Muscle of back (tissue), 3 donors: ENCODE measurements at regions not wholly inside any gene's neighbourhood (a gene's known extent, or its start where the extent isn't known, plus 50 kb on each side); places are given as distances from the start of the nearest gene placed in this dataset.

ENCODE experiments used
- DNase-seq, 3 donors: peaks; one replicate each; pipeline versions ENCODE4 v3.0.0 to v3.0.0-alpha.2; 2013

DNA sequence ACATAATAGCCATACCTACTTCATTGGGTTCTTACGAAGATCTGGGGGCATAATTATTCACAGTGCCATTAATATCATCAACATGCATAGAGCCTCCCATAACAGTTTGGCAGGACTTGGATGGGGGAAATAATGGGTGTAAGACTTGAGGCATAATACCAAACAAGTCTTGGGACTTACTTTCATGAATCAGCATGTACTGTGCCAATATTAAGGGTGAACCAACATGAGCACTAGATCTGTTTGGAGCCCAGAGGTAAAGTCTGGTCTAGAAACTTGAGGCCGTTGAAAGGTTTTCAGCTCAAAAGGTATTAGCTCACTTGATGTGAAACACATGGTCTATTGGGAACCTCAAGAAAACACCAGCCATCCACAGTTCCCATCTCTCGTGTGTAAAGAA is 56.7 kb upstream of the ZC3H11B start:
- DNase-seq = no peak

DNA sequence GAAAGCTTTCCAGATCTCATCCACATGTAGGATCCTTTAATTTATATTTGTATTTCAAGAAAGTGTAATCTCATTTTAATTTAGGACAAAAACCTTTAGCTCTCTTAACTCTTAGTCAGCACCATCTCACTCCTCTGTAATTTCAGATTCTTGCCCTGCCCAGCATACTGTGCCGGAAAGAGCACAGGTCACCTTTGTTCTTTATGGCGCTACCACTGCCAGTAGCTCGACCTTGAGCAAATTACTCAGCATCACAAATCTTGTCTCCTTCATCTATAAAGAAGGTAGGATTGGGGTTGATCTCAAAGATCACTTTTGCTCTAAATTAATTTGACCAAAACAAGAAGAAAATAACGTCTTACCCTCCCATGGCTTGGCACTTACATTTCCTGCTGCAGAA is 56.1 kb upstream of the ZC3H11B start:
- DNase-seq = no peak

DNA sequence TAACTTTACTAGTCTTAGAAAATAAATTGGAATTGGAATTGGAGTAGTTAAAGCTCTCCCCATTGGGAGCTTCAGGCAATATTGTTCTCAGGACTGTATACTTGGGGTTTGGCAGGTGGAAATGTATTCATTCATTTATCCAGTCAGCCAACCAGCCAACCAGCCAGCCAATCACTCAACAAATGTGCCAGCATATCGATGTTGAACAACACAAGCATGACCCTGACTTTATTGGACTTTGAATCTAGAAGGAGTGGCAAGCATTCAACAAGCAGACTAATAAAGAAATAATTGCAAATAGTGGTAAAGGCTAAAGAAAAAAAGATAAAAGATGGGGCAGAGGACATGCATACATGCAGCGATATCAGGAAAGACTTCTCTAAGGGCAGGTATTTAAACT is 55.5 kb upstream of the ZC3H11B start:
- no peak for DNase-seq

DNA sequence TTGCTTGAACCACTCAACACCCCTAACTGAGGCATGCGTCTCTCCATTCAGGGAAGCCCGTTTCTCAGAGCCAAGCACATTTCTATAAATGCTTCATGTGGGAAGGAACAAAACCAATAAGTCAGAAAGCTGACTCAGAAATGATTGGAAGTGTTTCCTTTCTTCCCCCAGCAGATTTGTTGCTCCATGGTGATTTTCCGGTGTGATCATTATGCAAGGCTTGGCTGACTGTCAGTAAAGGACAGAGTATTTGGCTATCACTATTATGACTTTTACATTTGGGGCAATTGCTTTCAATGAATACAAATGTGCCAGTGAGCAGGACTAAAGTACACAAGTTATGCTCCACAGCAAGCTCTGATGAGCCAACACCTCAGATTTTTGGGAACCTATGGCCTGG is 53.3 kb upstream of the ZC3H11B start:
- DNase-seq = peak; percentile 69 to 83 (median 72)

DNA sequence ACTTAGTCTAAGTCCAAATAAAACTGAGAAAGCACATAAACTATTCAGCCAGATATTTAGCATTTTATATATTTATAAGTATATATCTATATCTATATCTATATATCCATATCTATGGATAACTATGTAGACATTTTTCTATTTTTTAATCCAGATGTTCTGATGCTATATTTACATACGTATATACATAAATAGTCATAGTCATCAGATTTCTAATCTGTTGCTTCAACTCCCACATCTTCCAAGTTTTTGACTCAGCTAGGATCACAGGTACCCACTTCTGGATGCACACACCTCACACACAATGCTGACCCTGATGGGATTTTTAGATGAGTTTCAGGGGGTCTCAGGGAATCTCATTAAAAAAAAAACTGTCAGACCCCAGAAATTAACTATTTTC is 52.2 kb upstream of the ZC3H11B start:
- DNase-seq = no peak

DNA sequence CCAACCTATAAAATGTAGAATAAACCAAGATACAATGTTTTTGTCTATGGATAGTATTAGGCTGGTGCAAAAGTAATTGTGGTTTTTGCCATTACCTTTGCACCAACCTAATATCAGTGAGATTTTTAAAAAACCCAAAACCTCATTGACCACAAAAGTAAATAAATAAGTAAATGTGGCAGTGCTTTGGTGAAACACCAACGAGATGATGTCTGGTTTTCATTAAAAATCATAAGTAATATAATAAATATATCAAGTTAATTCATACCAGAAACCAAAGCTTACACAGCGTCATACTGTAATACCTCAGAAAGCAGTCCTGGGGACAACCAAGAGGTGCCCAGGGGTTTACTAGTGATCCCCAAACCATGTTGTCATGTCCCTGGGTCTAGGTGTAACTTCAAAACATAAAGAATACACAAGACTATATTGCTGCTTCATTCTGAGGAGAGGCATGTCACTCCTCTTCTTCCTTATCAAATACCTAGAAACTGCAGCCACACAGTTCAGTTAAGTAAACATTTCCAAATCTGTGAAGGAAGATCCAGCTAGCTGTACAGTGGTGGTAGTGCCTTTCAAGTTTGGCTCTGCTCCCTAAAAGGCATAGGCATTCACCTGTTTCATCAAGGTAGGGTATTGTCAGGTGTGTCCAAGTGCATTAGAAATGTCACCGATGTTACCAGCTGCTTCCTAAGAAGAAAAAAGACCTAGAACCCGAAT is 51.6 kb upstream of the ZC3H11B start:
- DNase-seq = no peak
